Osteoblast (primary cell): ENCODE measurements at regions not wholly inside any gene's neighbourhood (a gene's known extent, or its start where the extent isn't known, plus 50 kb on each side); places are given as distances from the start of the nearest gene placed in this dataset.

Experiments used
- DNase-seq: peaks from one replicate; pipeline ENCODE4 v3.0.0; 2011; ENCODE audit warnings: low spot score, mixed read lengths; ENCODE audit not compliant: insufficient read length; ENCODE audit errors: missing footprints
- H2AFZ ChIP-seq: 2 replicates; pipeline ENCODE4 v1.6.0; 2011; ENCODE audit warnings: mild to moderate bottlenecking, low read length
- H3K27ac ChIP-seq: 2 replicates; pipeline ENCODE4 v1.5.1; 2011; ENCODE audit warnings: mild to moderate bottlenecking, low read depth, low read length, moderate library complexity
- H3K27me3 ChIP-seq: 2 replicates; pipeline ENCODE4 v1.6.0; 2012; ENCODE audit warnings: mild to moderate bottlenecking, control low read depth, inconsistent platforms, low read length, moderate library complexity; ENCODE audit not compliant: insufficient read depth
- H3K36me3 ChIP-seq: 2 replicates; pipeline ENCODE4 v1.5.1; 2011; ENCODE audit warnings: mild to moderate bottlenecking, low read length, control low read depth, moderate library complexity; ENCODE audit not compliant: insufficient read depth
- H3K4me1 ChIP-seq: 2 replicates; pipeline ENCODE4 v1.5.1; 2011; ENCODE audit warnings: mild to moderate bottlenecking, low read length, control low read depth, moderate library complexity; ENCODE audit not compliant: insufficient read depth
- H3K4me2 ChIP-seq: 2 replicates; pipeline ENCODE4 v1.6.0; 2011; ENCODE audit warnings: mild to moderate bottlenecking, low read length; ENCODE audit not compliant: insufficient read depth
- H3K4me3 ChIP-seq: fragments of 200-600 bp; sonication (generic); 3 replicates; pipeline ENCODE4 v1.5.1; 2012; ENCODE audit warnings: mild to moderate bottlenecking, low read length, inconsistent platforms; ENCODE audit not compliant: insufficient read depth
- H3K79me2 ChIP-seq: 2 replicates; pipeline ENCODE4 v1.6.0; 2012; ENCODE audit warnings: mild to moderate bottlenecking, low read length, control low read depth, inconsistent platforms; ENCODE audit not compliant: insufficient read depth
- H3K9me3 ChIP-seq: 2 replicates; pipeline ENCODE4 v1.5.1; 2011; ENCODE audit warnings: low read depth, low read length, control low read depth
- H4K20me1 ChIP-seq: 2 replicates; pipeline ENCODE4 v1.6.0; 2012; ENCODE audit warnings: mild to moderate bottlenecking, low read length, control low read depth; ENCODE audit not compliant: insufficient read depth
- CTCF ChIP-seq: IDR thresholded peaks from 2 replicates; pipeline ENCODE4 v1.5.1; 2011; ENCODE audit warnings: mild to moderate bottlenecking, low read depth, low read length, moderate library complexity; ENCODE audit errors: extremely low read depth

- Histone ChIP-seq H3K4me2 (no peak overlapping the region), H3K9me3 (no peaks in the 10 kb centered on the region), H4K20me1 (no peaks in the 10 kb centered on the region), H3K27ac (no peak overlapping the region), H3K4me3 (no peak overlapping the region), H3K36me3 (no peaks in the 10 kb centered on the region), H2AFZ (no peak overlapping the region), H3K27me3 (peaks cover 8% of the 10 kb centered on the region), H3K4me1 (no peaks in the 10 kb centered on the region), H3K79me2 (no peaks in the 10 kb centered on the region)
- no peak for DNase-seq
- TF ChIP-seq CTCF: no peak
Observed at GRCh38 chr6:3660473-3660872, 91.0 kb downstream of the PXDC1 start.

GRCh38 chr6:3659748-3660147 lies 91.8 kb downstream of the PXDC1 start:
- Histone ChIP-seq H3K4me3 (no peak overlapping the region), H3K4me2 (no peak overlapping the region), H3K27me3 (peaks cover 8% of the 10 kb centered on the region), H3K36me3 (no peaks in the 10 kb centered on the region), H2AFZ (no peak overlapping the region), H4K20me1 (no peaks in the 10 kb centered on the region), H3K9me3 (no peaks in the 10 kb centered on the region), H3K79me2 (no peaks in the 10 kb centered on the region), H3K27ac (no peak overlapping the region), H3K4me1 (no peaks in the 10 kb centered on the region)
- no peak for DNase-seq
- no peak for TF ChIP-seq CTCF

GRCh38 chr6:3656076-3656475 lies 95.4 kb downstream of the PXDC1 start:
- no peak for DNase-seq
- TF ChIP-seq CTCF: no peak
- peaks cover 5% of the 10 kb centered on the region for H3K27me3 ChIP-seq
- no peak overlapping the region for H3K4me3 ChIP-seq
- H3K4me2 ChIP-seq: no peak overlapping the region
- H4K20me1 ChIP-seq: no peaks in the 10 kb centered on the region
- H3K36me3 ChIP-seq: no peaks in the 10 kb centered on the region
- H3K9me3 ChIP-seq: no peaks in the 10 kb centered on the region
- no peak overlapping the region for H2AFZ ChIP-seq
- no peaks in the 10 kb centered on the region for H3K79me2 ChIP-seq
- H3K27ac ChIP-seq: no peak overlapping the region
- no peaks in the 10 kb centered on the region for H3K4me1 ChIP-seq

GRCh38 chr6:3654898-3655297 lies 96.6 kb downstream of the PXDC1 start:
- H3K36me3 ChIP-seq: no peaks in the 10 kb centered on the region
- H3K4me2 ChIP-seq: no peak overlapping the region
- no peaks in the 10 kb centered on the region for H4K20me1 ChIP-seq
- no peak overlapping the region for H3K27ac ChIP-seq
- no peaks in the 10 kb centered on the region for H3K9me3 ChIP-seq
- TF ChIP-seq CTCF: no peak
- H2AFZ ChIP-seq: no peak overlapping the region
- peaks cover 5% of the 10 kb centered on the region for H3K27me3 ChIP-seq
- H3K4me3 ChIP-seq: no peak overlapping the region
- H3K79me2 ChIP-seq: no peaks in the 10 kb centered on the region
- no peaks in the 10 kb centered on the region for H3K4me1 ChIP-seq
- no peak for DNase-seq
